NCI-H2081 (cell line): ENCODE measurements at regions not wholly inside any gene's neighbourhood (a gene's known extent, or its start where the extent isn't known, plus 50 kb on each side); places are given as distances from the start of the nearest gene placed in this dataset.
"Not testable (repeated sequence)": the region's sequence is repeated elsewhere in the genome, so short reads cannot be mapped to it uniquely, and the experiment has no call there.

Experiments
- DNase-seq, 2 experiments: peaks; one replicate each; lab custom pipeline; 2025; lab: John Stamatoyannopoulos, UW

DNA sequence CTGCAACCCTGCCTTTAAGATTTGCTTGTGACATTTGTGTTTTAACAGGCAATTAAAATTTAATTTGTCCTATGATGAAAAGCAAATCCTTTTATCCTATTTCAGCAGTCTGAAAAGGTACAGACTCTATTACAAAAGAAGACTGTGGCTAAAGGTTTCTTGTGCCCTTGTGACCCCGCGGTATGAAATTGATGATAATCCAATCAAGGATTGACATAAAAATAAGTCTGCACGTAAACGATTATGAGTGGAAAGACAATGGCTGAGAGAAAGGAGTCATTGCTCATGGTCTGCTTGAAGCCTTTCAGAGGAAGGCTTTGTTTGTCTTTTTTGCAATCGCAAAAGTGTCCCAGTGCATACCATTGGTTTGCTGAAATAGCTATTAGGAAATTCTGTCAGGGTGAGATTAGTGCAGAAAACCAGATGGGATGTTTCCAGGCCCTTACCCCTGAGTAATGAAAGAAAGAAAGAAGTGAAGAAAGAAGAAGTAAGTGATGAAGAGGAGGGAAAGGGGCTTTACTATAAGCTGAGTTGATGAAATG, 867.8 kb upstream of the CDH8 start:
- no peak for DNase-seq

GRCh38 chr16:62899737-62900136, 863.5 kb upstream of the CDH8 start:
- no peak for DNase-seq

- no peak for DNase-seq
These were observed 852.9 kb upstream of the CDH8 start for GRCh38 chr16:62889097-62889496.

GRCh38 chr16:62883509-62883908, 847.3 kb upstream of the CDH8 start:
- DNase-seq = no peak

DNA sequence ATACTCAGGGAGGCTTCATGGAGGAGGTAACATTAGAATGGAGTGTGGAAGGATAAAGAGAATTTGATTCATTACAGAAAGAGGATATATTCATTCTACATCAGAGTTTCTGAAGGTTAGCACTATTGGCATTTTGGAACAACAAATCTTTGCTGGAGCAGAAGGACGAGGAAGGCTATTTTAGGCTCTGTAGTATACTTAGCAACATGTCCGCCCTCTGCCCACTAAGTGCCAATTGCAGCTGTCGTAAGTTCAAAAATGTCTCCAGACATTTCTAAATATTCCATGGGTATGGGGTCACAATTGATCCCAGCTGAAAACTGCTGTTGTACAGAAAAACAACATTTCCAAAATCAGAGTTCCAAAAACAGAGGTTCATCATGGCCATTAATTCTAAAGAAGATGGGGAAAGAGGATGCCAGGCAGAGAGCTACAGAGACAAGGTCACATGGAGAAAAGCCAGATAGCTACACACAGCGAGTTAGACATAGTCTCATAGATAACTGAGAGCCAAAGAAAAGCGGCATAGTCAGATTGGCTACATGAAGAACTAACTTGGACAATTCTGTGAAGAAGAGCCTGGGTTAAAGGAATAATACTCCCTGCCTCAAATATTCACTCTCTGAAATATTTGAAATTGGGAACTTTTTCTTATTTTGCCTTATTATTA, 846.4 kb upstream of the CDH8 start:
- DNase-seq = no peak

GRCh38 chr16:62876133-62876532, 839.9 kb upstream of the CDH8 start:
- DNase-seq = no peak

- DNase-seq = no peak
These were observed 836.1 kb upstream of the CDH8 start for GRCh38 chr16:62872339-62872738.

GRCh38 chr16:62870554-62870953, 834.3 kb upstream of the CDH8 start:
- peak; percentile 9 for DNase-seq

GRCh38 chr16:62869837-62870236, 833.6 kb upstream of the CDH8 start:
- DNase-seq = no peak

DNA sequence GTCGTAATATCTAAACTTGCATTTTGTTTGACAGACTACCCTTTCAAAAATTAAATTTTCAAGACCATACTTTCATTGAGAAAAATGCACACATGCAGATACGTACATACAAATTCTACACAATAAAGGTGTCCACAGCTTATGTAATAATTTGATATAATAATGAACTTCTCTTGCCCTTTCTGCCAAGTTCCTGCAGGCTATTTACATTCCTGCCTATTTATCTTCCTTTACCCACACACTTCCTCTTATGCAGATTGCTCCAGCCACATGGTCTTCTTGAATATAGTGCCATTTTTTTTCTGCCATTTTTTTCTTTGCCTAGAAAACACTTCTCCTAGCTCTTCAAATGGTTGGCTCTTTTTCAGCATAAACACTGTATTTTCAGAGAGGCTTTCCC, 826.9 kb upstream of the CDH8 start:
- peak in 1 of 2 experiments; percentile 52 for DNase-seq

DNA sequence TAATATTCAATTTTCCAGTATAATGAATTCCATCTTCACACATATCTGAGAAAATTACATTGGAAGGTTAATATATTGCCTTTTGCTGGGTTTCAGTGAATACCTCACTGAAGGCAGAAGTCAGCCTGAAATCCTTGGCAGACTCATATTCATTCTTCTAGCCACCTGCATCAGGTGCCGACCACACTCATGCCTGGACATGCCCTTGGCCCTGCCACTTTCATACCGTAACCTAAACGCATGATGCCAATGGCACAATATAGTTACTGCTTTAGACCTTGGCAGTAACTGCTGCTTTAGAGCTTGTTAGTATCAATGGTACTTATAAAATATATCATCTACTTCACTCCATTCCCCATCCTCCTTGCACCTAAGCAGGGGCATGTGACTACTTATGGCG, 817.6 kb upstream of the CDH8 start:
- no peak for DNase-seq

GRCh38 chr16:62846399-62847057, 810.3 kb upstream of the CDH8 start:
- DNase-seq = no peak

- DNase-seq = no peak
These were observed 796.0 kb upstream of the CDH8 start for GRCh38 chr16:62832214-62832613.

- no peak for DNase-seq
These were observed 795.1 kb upstream of the CDH8 start for GRCh38 chr16:62831235-62831850.

DNA sequence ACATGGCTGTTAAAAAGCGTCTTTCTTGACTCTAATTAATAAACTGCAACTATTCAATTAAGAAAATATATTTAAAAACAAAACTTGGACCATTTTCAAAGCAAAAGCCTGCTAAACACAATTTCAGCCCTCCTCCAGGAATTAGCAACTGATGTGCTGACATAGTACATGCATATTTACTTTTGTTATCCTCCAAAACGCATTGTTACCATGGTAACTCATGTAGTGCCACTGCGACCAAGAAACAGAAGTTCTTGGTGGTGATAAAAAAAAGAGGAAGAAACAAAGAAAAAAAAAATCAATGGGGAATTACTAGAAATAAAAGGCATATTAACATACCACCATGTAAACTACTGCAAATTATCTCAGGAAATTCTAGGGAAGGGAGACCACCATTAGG, 793.4 kb upstream of the CDH8 start:
- DNase-seq = no peak

- DNase-seq = no peak
These were observed 792.8 kb upstream of the CDH8 start for GRCh38 chr16:62829084-62829483.

DNA sequence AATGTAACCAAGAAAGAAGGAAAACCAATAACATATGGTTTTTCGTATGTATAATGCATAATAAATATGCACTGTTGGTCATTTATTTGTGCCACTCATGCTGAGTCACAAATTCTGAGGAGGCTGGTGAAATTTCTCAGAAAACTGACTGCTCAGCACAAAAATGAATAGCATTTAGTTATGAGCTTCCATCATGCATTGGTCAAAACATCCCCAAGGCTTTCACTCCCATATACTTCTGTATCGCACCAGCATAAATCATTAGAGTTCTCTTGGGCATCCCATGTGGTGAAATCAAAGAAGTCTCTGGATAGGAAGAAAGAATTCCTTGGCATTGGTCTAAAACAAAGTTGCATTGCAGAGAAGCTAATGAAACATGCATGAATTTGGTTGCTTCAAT, 785.6 kb upstream of the CDH8 start:
- no peak for DNase-seq

GRCh38 chr16:62816971-62817519, 780.8 kb upstream of the CDH8 start:
- DNase-seq = peak in 1 of 2 experiments; percentile 28

DNA sequence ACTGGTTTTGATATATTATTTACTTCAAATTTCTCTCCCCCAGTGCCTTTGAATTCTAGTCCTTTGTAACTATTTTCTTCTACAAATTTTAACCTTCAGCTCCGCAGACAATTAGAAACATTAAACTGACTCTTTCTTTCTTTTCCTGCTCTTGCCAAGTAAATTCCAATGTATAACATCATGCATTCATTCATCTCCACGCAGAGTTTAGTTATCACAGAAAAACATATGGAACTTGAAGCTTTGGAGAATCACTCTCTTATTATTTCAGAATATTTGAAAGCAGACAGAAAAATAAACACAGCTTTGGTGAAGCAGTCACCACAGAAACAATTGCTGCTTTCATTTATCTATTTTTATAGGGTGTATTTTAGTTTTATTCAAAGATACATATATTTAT, 778.7 kb upstream of the CDH8 start:
- DNase-seq = no peak

DNA sequence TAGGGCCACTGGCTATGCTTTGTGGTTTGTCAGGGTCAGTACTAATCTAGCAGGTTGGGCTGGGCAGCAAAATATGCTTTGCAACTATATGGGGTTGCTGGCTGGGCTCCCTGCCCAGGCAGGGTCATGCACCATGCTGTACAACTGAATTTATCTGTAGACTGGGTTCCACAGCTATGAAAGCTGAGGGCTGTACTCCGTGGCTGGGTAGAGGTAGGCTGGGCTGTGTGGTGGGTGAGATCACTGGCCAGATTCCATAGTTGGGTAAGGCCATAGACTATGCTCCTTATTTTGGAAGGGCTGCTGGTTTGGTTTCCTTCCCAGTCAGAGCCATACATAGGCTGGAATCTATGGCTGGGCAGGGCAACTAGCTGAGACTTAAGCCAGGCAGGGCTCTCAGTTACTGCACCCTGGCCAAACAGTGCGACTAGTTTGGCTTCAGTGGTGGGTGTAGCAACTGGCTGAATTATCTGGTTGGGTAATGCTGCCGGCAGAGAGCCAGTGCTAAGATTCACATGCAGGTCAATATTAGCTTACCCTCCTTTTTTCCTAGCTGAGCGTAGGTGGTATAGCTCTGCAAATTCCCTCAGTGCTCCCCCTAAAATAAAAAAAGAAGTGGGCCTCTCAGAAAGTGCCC, 769.1 kb upstream of the CDH8 start:
- DNase-seq = no peak

GRCh38 chr16:62794724-62795123, 758.5 kb upstream of the CDH8 start:
- no peak for DNase-seq

- DNase-seq = not testable (repeated sequence)
These were observed 743.8 kb upstream of the CDH8 start for GRCh38 chr16:62780081-62780480.
